HCT116 (cell line): ENCODE measurements at regions not wholly inside any gene's neighbourhood (a gene's known extent, or its start where the extent isn't known, plus 50 kb on each side); places are given as distances from the start of the nearest gene placed in this dataset.

Source experiments
- ATAC-seq: fragments of 200-7000 bp; cut with Tn5 transposase; 2 replicates; pipeline ENCODE4 v1.9.1; 2020; ENCODE audit warnings: mild to moderate bottlenecking, moderate library complexity
- BruUV-seq: library from RNA; stranded (reverse); fragments of 400-500 nt; replicated peaks from 2 replicates; lab custom pipeline; 2021; lab: Mats Ljungman, UMichigan
- CTCF ChIA-PET: fragments of 300-600 bp; sonication (Branson Sonifier 250); formaldehyde crosslinking; loops from one replicate; lab custom pipeline; 2021; ENCODE audit warnings: antibody characterized with exemption; lab: Charles Lee
- POLR2A ChIA-PET: fragments of 300-600, 350-600 bp; sonication (Branson Sonifier 250); formaldehyde crosslinking; loops from one replicate; lab custom pipeline; 2021; ENCODE audit warnings: antibody characterized with exemption; lab: Charles Lee
- RAD21 ChIA-PET, 2 experiments: fragments of 300-600 bp; sonication (Branson Sonifier 250); formaldehyde crosslinking; loops; one replicate each; lab custom pipeline; 2023; ENCODE audit warnings: low total read pairs in 2 of 2; ENCODE audit not compliant: uncharacterized antibody in 2 of 2, unreplicated experiment in 2 of 2, low non-redundant PET in 1 of 2; lab: Charles Lee
- DNase-seq: peaks from one replicate; pipeline ENCODE4 v3.0.0-alpha.2; 2010; ENCODE audit warnings: low read depth, low spot score
- H2AFZ ChIP-seq: fragments of 200-600 bp; shearing (Covaris generic), sonication (generic); 2 replicates; pipeline ENCODE4 v1.6.1; 2017; ENCODE audit warnings: low read depth, mixed run types, mixed read lengths, antibody characterized with exemption, low read length; ENCODE audit not compliant: poor library complexity, severe bottlenecking
- H3K27ac ChIP-seq: 2 replicates; pipeline ENCODE4 v1.5.1; 2012; ENCODE audit warnings: low read depth, low read length
- H3K27me3 ChIP-seq: fragments of 200-600 bp; sonication (generic); 2 replicates; pipeline ENCODE4 v1.6.1; 2016; ENCODE audit warnings: mixed run types, low read length, mixed read lengths; ENCODE audit not compliant: insufficient read depth
- H3K36me3 ChIP-seq, 2 experiments: fragments of 200-500 bp in 1 of 2; fragments of 200-600 bp in 1 of 2; sonication (Bioruptor generic) in 1 of 2; sonication (generic) in 1 of 2; 2 replicates each; pipeline versions ENCODE4 v1.5.1 to v1.6.1; 2014 to 2016; ENCODE audit warnings: low read length in 2 of 2, inconsistent platforms in 1 of 2, mixed read lengths in 1 of 2, mixed run types in 1 of 2; ENCODE audit not compliant: insufficient read depth in 2 of 2, control insufficient read depth in 1 of 2
- H3K4me1 ChIP-seq, 2 experiments: fragments of 200-600 bp in 1 of 2; sonication (generic) in 1 of 2; 2 replicates each; pipeline versions ENCODE4 v1.5.1 to v1.6.1; 2012 to 2017; ENCODE audit warnings: low read length in 2 of 2, inconsistent platforms in 1 of 2, mild to moderate bottlenecking in 1 of 2, mixed read lengths in 1 of 2, mixed run types in 1 of 2, moderate library complexity in 1 of 2; ENCODE audit not compliant: insufficient read depth in 2 of 2, control insufficient read depth in 1 of 2
- H3K4me2 ChIP-seq: fragments of 200-600 bp; sonication (generic); 2 replicates; pipeline ENCODE4 v1.6.1; 2017; ENCODE audit warnings: mixed run types, low read length, mixed read lengths
- H3K4me3 ChIP-seq, 2 experiments: fragments of 200-600 bp in 1 of 2; sonication (generic) in 1 of 2; replicated peaks in 1 of 2; 2 replicates each; pipeline ENCODE4 v1.5.1; 2011 to 2016; ENCODE audit warnings: low read length in 2 of 2, control low read depth in 1 of 2, low read depth in 1 of 2, mild to moderate bottlenecking in 1 of 2, mixed read lengths in 1 of 2, mixed run types in 1 of 2
- H3K79me2 ChIP-seq: fragments of 200-600 bp; sonication (generic); 2 replicates; pipeline ENCODE4 v1.6.1; 2017; ENCODE audit warnings: mild to moderate bottlenecking, mixed run types, low read length, moderate library complexity, mixed read lengths; ENCODE audit not compliant: insufficient read depth
- H3K9ac ChIP-seq: fragments of 200-600 bp; sonication (generic); 2 replicates; pipeline ENCODE4 v1.6.1; 2016; ENCODE audit warnings: low read length, mixed read lengths
- H3K9me2 ChIP-seq: fragments of 200-600 bp; sonication (generic), shearing (Covaris generic); 2 replicates; pipeline ENCODE4 v1.6.1; 2017; ENCODE audit warnings: mixed run types, mild to moderate bottlenecking, moderate library complexity; ENCODE audit not compliant: insufficient read depth
- H3K9me3 ChIP-seq, 2 experiments: fragments of 200-500 bp in 1 of 2; fragments of 200-600 bp in 1 of 2; sonication (Bioruptor generic) in 1 of 2; sonication (generic) in 1 of 2; 2 replicates each; pipeline ENCODE4 v1.6.1; 2014 to 2017; ENCODE audit warnings: low read length in 2 of 2, mixed read lengths in 2 of 2, inconsistent platforms in 1 of 2, low read depth in 1 of 2, mild to moderate bottlenecking in 1 of 2, mixed run types in 1 of 2, moderate library complexity in 1 of 2; ENCODE audit not compliant: control insufficient read depth in 1 of 2, insufficient read depth in 1 of 2
- H4K20me1 ChIP-seq: fragments of 200-600 bp; sonication (generic), shearing (Covaris generic); 2 replicates; pipeline ENCODE4 v1.6.1; 2017; ENCODE audit warnings: mixed run types, mild to moderate bottlenecking, moderate library complexity; ENCODE audit not compliant: insufficient read depth
- CBX3 ChIP-seq: IDR thresholded peaks from 2 replicates; pipeline ENCODE4 v1.6.1; 2012; ENCODE audit warnings: low read depth
- CEBPB ChIP-seq: IDR thresholded peaks from 2 replicates; pipeline ENCODE4 v1.6.1; 2012; ENCODE audit warnings: low read depth
- ELF1 ChIP-seq: IDR thresholded peaks from 2 replicates; pipeline ENCODE4 v1.6.1; 2012; ENCODE audit warnings: low read depth, borderline replicate concordance
- EZH2 ChIP-seq: fragments of 200-600 bp; sonication (generic); IDR thresholded peaks from 2 replicates; pipeline ENCODE4 v1.6.1; 2017; ENCODE audit warnings: antibody characterized with exemption, mixed run types
- EZH2phosphoT487 ChIP-seq: fragments of 200-600 bp; IDR thresholded peaks from 2 replicates; pipeline ENCODE4 v1.6.1; 2018; ENCODE audit warnings: antibody characterized with exemption, borderline replicate concordance
- FOSL1 ChIP-seq: IDR thresholded peaks from 2 replicates; pipeline ENCODE4 v1.6.1; 2012; ENCODE audit warnings: low read depth
- MAX ChIP-seq: IDR thresholded peaks from 2 replicates; pipeline ENCODE4 v1.6.1; 2012
- POLR2AphosphoS5 ChIP-seq: IDR thresholded peaks from 2 replicates; pipeline ENCODE4 v1.6.1; 2011; ENCODE audit warnings: mild to moderate bottlenecking, low read depth, low read length, moderate library complexity
- REST ChIP-seq: IDR thresholded peaks from 2 replicates; pipeline ENCODE4 v1.6.1; 2012; ENCODE audit warnings: low read depth
- SIN3A ChIP-seq: IDR thresholded peaks from 2 replicates; pipeline ENCODE4 v1.6.1; 2012; ENCODE audit warnings: low read depth
- SP1 ChIP-seq: IDR thresholded peaks from 2 replicates; pipeline ENCODE4 v1.6.1; 2012; ENCODE audit warnings: low read depth
- TCF7L2 ChIP-seq: IDR thresholded peaks from 2 replicates; pipeline ENCODE4 v1.7.0; 2011; ENCODE audit warnings: borderline replicate concordance, inconsistent platforms; ENCODE audit not compliant: insufficient read depth, insufficient read length; ENCODE audit errors: extremely low read depth
- YY1 ChIP-seq: IDR thresholded peaks from 2 replicates; pipeline ENCODE4 v1.6.1; 2011; ENCODE audit warnings: low read length, low read depth, moderate library complexity, mild to moderate bottlenecking; ENCODE audit not compliant: insufficient replicate concordance; ENCODE audit errors: extremely low read depth
- ZBTB33 ChIP-seq: IDR thresholded peaks from 2 replicates; pipeline ENCODE4 v1.6.1; 2011; ENCODE audit warnings: mild to moderate bottlenecking, low read length, moderate library complexity; ENCODE audit not compliant: insufficient replicate concordance; ENCODE audit errors: extremely low read depth
- ZFX ChIP-seq: fragments of 450-650 bp; IDR thresholded peaks from 2 replicates; pipeline ENCODE4 v1.6.1; 2017
- intact Hi-C: fragments of 100-400 bp; cut with micrococcal nuclease; formaldehyde crosslinking; loops from 2 replicates; pipeline ENCODE4 v1.10.0; 2022
- TF ChIP-seq, protein P1 (sequence below), 3 experiments: fragments of 200-600 bp in 1 of 3; sonication (generic) in 1 of 3; IDR thresholded peaks in 2 of 3; conservative IDR thresholded peaks in 1 of 3; 2 replicates each; pipeline ENCODE4 v1.5.1; 2012 to 2017; ENCODE audit warnings: low read depth in 2 of 3, low read length in 2 of 3, antibody characterized with exemption in 1 of 3, borderline replicate concordance in 1 of 3, control low read depth in 1 of 3, mild to moderate bottlenecking in 1 of 3, mixed read lengths in 1 of 3, mixed run types in 1 of 3, moderate library complexity in 1 of 3; ENCODE audit not compliant: insufficient read depth in 1 of 3

DNA sequence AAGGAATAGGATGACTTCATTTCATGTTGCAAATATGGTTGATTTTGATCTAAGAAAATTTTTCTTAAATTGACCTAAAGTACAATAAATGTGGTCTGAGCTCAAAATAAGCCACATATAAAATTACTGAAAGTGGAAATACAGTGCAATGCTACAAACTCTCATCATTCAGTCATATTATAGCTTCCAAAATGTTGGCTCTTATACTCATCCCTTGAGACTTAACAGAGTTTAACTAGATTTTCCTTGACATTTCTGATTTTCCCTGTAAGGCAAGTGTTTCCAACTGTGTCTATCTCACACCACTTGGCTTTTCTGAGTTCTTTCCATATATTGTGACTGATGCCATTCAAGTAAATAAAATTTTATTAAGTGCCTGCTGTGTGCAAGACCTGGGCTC lies 123.7 kb upstream of the NTF3 start:
- Histone ChIP-seq H3K4me2 (no peak overlapping the region), H3K36me3 (no peaks in the 10 kb centered on the region), H3K9me2 (no peaks in the 10 kb centered on the region), H3K4me1 (no peaks in the 10 kb centered on the region), H2AFZ (no peak overlapping the region), H3K27me3 (no peaks in the 10 kb centered on the region), H3K4me3 (no peak overlapping the region), H3K9ac (no peak overlapping the region), H3K79me2 (no peaks in the 10 kb centered on the region), H3K9me3 (no peaks in the 10 kb centered on the region), H3K27ac (no peak overlapping the region), H4K20me1 (no peaks in the 10 kb centered on the region)
- ChIA-PET RAD21 (no interaction called here), CTCF (no interaction called here), POLR2A (no interaction called here)
- no peak for TF ChIP-seq POLR2AphosphoS5
- TF ChIP-seq EZH2: no peak
- no peak for TF ChIP-seq FOSL1
- TF ChIP-seq CBX3: no peak
- TF ChIP-seq ZBTB33: no peak
- TF ChIP-seq SIN3A: no peak
- TF ChIP-seq MAX: no peak
- no peak for TF ChIP-seq CEBPB
- no peak for TF ChIP-seq ZFX
- no peak for TF ChIP-seq TCF7L2
- TF ChIP-seq SP1: no peak
- TF ChIP-seq ELF1: no peak
- no peak for TF ChIP-seq REST
- TF ChIP-seq, protein P1, sequence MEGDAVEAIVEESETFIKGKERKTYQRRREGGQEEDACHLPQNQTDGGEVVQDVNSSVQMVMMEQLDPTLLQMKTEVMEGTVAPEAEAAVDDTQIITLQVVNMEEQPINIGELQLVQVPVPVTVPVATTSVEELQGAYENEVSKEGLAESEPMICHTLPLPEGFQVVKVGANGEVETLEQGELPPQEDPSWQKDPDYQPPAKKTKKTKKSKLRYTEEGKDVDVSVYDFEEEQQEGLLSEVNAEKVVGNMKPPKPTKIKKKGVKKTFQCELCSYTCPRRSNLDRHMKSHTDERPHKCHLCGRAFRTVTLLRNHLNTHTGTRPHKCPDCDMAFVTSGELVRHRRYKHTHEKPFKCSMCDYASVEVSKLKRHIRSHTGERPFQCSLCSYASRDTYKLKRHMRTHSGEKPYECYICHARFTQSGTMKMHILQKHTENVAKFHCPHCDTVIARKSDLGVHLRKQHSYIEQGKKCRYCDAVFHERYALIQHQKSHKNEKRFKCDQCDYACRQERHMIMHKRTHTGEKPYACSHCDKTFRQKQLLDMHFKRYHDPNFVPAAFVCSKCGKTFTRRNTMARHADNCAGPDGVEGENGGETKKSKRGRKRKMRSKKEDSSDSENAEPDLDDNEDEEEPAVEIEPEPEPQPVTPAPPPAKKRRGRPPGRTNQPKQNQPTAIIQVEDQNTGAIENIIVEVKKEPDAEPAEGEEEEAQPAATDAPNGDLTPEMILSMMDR (IDR thresholded peaks at IDR 0.05 in 2 of 3, conservative IDR thresholded peaks at IDR 0.05 in 1 of 3; ENCODE audit: borderline replicate concordance in 1 of 3, insufficient read depth in 1 of 3, low read depth in 2 of 3, low read length in 2 of 3): no peak
- no peak for TF ChIP-seq YY1
- TF ChIP-seq EZH2phosphoT487: no peak
- intact Hi-C loops: no loop called here
- BruUV-seq: no TSS peak
- ATAC-seq: no peak
- DNase-seq: no peak
